Fibroblast of the aortic adventitia (primary cell): ENCODE measurements at regions not wholly inside any gene's neighbourhood (a gene's known extent, or its start where the extent isn't known, plus 50 kb on each side); places are given as distances from the start of the nearest gene placed in this dataset.

Experiments
- DNase-seq: peaks from one replicate; pipeline ENCODE4 v3.0.0-alpha.2; 2010; ENCODE audit warnings: low read depth
- H3K4me3 ChIP-seq: 2 replicates; pipeline ENCODE4 v1.5.1; 2011; ENCODE audit warnings: low read depth, mild to moderate bottlenecking, control low read depth, low read length, moderate library complexity
- TF ChIP-seq, protein P1 (sequence below): IDR thresholded peaks from 2 replicates; pipeline ENCODE4 v1.5.1; 2011; ENCODE audit warnings: mild to moderate bottlenecking, low read length, control low read depth, inconsistent platforms; ENCODE audit not compliant: insufficient read depth

DNA sequence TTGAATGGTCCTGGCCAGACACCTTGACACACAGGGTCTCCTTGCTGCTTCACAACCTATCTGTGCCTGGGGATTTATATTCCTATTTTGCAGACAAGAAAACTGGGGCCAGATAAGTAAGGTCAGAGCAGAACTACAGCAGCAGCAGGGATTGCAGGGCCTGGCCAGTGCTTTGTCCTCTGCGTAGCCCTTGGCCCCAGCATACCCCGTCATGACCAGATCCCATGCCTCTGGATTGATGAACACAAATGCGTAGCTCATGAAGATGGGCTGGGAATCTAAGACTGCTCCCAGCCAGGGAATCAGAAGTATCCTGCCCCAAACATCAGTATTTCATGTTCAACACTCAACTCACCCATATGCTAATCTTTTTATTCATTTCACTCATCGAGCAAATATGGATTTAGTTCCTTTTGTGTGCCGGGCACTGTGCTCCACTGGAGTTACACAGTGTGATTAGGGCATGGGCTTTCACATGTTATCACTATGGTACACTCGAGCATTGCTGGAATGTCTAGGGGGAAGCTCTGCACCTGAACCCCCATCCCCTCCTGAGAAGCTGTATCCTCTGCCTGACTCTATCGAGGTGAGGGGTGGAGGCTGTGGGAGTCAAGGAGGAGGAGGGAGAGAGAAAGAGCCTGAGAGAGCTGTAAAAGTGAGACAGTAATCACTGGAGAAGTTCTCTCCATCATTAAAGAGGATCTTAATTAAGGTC lies 143.3 kb downstream of the CYP26B1 start:
- no peak overlapping the region for H3K4me3 ChIP-seq
- no peak for DNase-seq
- TF ChIP-seq, protein P1, sequence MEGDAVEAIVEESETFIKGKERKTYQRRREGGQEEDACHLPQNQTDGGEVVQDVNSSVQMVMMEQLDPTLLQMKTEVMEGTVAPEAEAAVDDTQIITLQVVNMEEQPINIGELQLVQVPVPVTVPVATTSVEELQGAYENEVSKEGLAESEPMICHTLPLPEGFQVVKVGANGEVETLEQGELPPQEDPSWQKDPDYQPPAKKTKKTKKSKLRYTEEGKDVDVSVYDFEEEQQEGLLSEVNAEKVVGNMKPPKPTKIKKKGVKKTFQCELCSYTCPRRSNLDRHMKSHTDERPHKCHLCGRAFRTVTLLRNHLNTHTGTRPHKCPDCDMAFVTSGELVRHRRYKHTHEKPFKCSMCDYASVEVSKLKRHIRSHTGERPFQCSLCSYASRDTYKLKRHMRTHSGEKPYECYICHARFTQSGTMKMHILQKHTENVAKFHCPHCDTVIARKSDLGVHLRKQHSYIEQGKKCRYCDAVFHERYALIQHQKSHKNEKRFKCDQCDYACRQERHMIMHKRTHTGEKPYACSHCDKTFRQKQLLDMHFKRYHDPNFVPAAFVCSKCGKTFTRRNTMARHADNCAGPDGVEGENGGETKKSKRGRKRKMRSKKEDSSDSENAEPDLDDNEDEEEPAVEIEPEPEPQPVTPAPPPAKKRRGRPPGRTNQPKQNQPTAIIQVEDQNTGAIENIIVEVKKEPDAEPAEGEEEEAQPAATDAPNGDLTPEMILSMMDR, result no peak

DNA sequence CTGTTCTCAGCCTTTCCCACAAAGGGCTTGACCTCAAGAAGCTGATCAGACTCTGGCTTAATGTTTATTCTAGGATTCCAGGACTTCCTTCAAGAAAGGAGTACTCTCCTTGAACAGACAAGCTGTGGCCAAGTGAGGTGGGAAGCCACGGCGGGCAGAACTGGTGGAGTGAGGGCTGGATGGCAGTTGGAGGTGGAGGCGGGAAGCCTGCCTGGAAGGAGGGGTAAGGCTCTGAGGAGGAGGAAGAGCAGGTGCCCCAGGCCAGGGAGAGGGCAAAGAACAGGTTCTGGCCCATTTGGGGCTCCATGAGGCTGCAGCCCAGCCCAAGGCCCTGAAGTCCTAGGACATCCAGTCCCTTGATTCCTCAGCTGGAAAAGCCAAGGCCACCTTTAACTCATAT lies 143.9 kb downstream of the CYP26B1 start:
- H3K4me3 ChIP-seq, result no peak overlapping the region
- TF ChIP-seq, protein P1, result no peak
- DNase-seq, result no peak

DNA sequence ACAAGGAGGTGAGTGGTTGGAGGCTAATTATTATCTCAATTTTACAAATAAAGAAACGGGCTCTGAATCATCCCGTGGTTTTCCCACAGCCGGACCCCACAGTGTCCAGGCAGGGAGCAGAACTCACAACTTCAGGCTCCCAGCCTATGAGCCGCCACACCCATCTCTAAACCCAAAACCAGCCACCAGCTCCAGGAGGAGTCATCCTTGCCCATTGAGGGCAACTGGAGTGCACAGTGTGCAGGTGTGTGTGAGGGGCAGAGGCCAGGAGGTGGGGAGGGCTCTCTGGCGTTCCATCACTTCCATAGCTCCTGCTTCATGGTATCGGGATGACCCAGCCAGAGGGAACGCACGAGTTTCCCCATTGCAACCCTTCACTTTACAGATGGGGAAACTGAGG lies 144.5 kb downstream of the CYP26B1 start:
- TF ChIP-seq, protein P1, result no peak
- no peak for DNase-seq
- no peak overlapping the region for H3K4me3 ChIP-seq

DNA sequence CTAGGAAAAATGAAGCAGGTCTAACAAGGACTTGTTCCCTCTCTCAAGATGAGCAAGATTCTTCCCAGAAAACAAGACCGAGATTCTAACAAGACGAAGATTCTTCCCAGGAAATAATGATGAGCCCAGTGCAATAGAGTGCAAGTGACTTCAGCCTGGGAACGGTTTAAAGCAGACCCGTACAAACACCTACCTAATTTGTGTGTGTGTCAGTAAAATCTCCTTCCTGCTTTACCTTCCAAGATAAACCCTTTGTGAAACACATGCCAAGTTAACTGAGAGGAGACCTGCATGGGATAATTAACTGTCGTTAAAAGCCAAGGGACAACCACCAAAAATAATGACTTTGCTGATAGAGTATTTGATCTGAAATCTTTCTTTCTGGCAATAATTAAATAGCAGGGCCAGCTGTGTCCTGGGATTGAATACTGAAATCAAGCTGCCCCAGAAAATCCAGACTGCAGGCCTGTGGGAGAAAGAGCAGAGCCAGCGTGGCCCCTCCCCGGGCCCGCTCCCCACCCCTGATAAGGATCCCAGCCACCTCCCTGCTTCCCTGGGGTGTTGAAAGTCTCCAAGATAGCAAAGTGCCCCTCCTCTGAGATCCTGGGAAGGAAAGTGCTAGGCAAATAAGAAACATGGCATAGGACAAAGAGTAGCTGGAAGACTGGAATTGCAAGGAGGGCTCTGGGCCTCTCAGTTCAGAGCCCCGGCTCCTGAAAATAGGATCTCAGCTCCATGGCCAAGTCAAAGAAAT lies 145.5 kb downstream of the CYP26B1 start:
- H3K4me3 ChIP-seq, result no peak overlapping the region
- no peak for DNase-seq
- TF ChIP-seq, protein P1, result no peak

- TF ChIP-seq, protein P1, result no peak
- H3K4me3 ChIP-seq, result no peak overlapping the region
- no peak for DNase-seq
These were observed 147.6 kb downstream of the CYP26B1 start for GRCh38 chr2:72000110-72000509.

DNA sequence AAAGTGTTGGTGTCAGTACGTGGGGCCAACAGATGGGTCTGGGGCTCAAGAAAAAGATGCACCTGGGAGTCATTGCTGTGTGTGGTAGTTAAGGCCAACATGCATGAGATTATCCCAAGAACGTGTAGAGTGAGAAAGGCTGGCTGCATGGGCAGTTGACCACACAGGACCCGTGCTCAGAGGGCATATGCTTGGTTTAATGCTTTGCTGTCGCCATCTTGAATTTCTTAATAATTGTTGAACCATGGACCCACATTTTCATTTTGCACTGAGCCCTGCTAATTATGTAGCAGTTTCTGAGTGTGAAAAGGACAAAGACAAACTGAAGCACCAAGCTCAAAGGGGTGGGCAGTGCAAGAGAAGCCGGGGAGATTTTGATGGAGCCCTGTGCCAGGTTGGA lies 148.1 kb downstream of the CYP26B1 start:
- no peak for DNase-seq
- TF ChIP-seq, protein P1, result no peak
- H3K4me3 ChIP-seq, result no peak overlapping the region
